ENCODE measurements at regions not wholly inside any gene's neighbourhood (a gene's known extent, or its start where the extent isn't known, plus 50 kb on each side); places are given as distances from the start of the nearest gene placed in this dataset.

- no peaks in the 10 kb centered on the region for H3K9me3 ChIP-seq (ENCODE audit: control insufficient read depth in 2 of 3, low read length in 3 of 3)
- ATAC-seq (no peak), DNase-seq (no peak)
- no peaks in the 10 kb centered on the region for H3K4me1 ChIP-seq (ENCODE audit: control insufficient read depth in 2 of 2, insufficient read depth in 2 of 2, low read length in 2 of 2)
- intact Hi-C loops (cut with micrococcal nuclease): no loop called here
- CTCF ChIA-PET: no interaction called here
- peaks cover 0 to 16% (median 5%) of the 10 kb centered on the region in 11 donors for H3K9me3 Mint-ChIP-seq
- no peaks in the 10 kb centered on the region for H3K27me3 ChIP-seq (ENCODE audit: control insufficient read depth in 2 of 2, insufficient read depth in 2 of 2, low read length in 2 of 2)
- no peak overlapping the region for H3K4me3 ChIP-seq (ENCODE audit: low read length)
- no peak overlapping the region for H3K27ac ChIP-seq (ENCODE audit: low read depth, low read length)
- H3K4me1 Mint-ChIP-seq: no peaks in the 10 kb centered on the region
- H3K36me3 Mint-ChIP-seq: no peaks in the 10 kb centered on the region
- peaks cover 0 to 3% (median 0%) of the 10 kb centered on the region in 5 donors for H3K27me3 Mint-ChIP-seq
- no peak overlapping the region for H3K4me3 Mint-ChIP-seq
- no peaks in the 10 kb centered on the region for H3K36me3 ChIP-seq (ENCODE audit: control insufficient read depth in 2 of 3, insufficient read depth in 3 of 3, low read length in 3 of 3)
- POLR2A ChIA-PET: no interaction called here
- no peak overlapping the region for H3K27ac Mint-ChIP-seq
These were observed 738.2 kb downstream of the COL12A1 start for GRCh38 chr6:74467533-74468215.

- Mint-ChIP-seq H3K9me3 (peaks cover 0 to 16% (median 8%) of the 10 kb centered on the region in 11 donors), H3K36me3 (no peaks in the 10 kb centered on the region), H3K4me1 (no peaks in the 10 kb centered on the region), H3K27ac (no peak overlapping the region), H3K27me3 (peaks cover 0 to 3% (median 0%) of the 10 kb centered on the region in 5 donors), H3K4me3 (no peak overlapping the region)
- intact Hi-C loops (cut with micrococcal nuclease): no loop called here
- Histone ChIP-seq H3K27ac (ENCODE audit: low read depth, low read length) (no peak overlapping the region), H3K36me3 (ENCODE audit: control insufficient read depth in 2 of 3, insufficient read depth in 3 of 3, low read length in 3 of 3) (no peaks in the 10 kb centered on the region), H3K4me1 (ENCODE audit: control insufficient read depth in 2 of 2, insufficient read depth in 2 of 2, low read length in 2 of 2) (no peaks in the 10 kb centered on the region), H3K9me3 (ENCODE audit: control insufficient read depth in 2 of 3, low read length in 3 of 3) (no peaks in the 10 kb centered on the region), H3K27me3 (ENCODE audit: control insufficient read depth in 2 of 2, insufficient read depth in 2 of 2, low read length in 2 of 2) (no peaks in the 10 kb centered on the region), H3K4me3 (ENCODE audit: low read length) (no peak overlapping the region)
- ChIA-PET POLR2A (no interaction called here), CTCF (no interaction called here)
- ATAC-seq: no peak
- DNase-seq: no peak
These were observed 739.3 kb downstream of the COL12A1 start for GRCh38 chr6:74466572-74466971.

- Mint-ChIP-seq H3K4me1 (no peaks in the 10 kb centered on the region), H3K9me3 (peaks cover 0 to 13% (median 5%) of the 10 kb centered on the region in 11 donors), H3K36me3 (no peaks in the 10 kb centered on the region), H3K27ac (no peak overlapping the region), H3K4me3 (no peak overlapping the region), H3K27me3 (no peaks in the 10 kb centered on the region)
- Histone ChIP-seq H3K27ac (ENCODE audit: low read depth, low read length) (no peak overlapping the region), H3K27me3 (ENCODE audit: control insufficient read depth in 2 of 2, insufficient read depth in 2 of 2, low read length in 2 of 2) (no peaks in the 10 kb centered on the region), H3K4me3 (ENCODE audit: low read length) (no peak overlapping the region), H3K4me1 (ENCODE audit: control insufficient read depth in 2 of 2, insufficient read depth in 2 of 2, low read length in 2 of 2) (no peaks in the 10 kb centered on the region), H3K9me3 (ENCODE audit: control insufficient read depth in 2 of 3, low read length in 3 of 3) (no peaks in the 10 kb centered on the region), H3K36me3 (ENCODE audit: control insufficient read depth in 2 of 3, insufficient read depth in 3 of 3, low read length in 3 of 3) (no peaks in the 10 kb centered on the region)
- CTCF ChIA-PET: no interaction called here
- intact Hi-C loops (cut with micrococcal nuclease): no loop called here
- ATAC-seq: no peak
- no peak for DNase-seq
- POLR2A ChIA-PET: no interaction called here
These were observed 746.6 kb downstream of the COL12A1 start for GRCh38 chr6:74459260-74459659.

GRCh38 chr6:74458536-74458935 is 747.3 kb downstream of the COL12A1 start:
- no peak for ATAC-seq
- Histone ChIP-seq H3K4me1 (ENCODE audit: control insufficient read depth in 2 of 2, insufficient read depth in 2 of 2, low read length in 2 of 2) (no peaks in the 10 kb centered on the region), H3K36me3 (ENCODE audit: control insufficient read depth in 2 of 3, insufficient read depth in 3 of 3, low read length in 3 of 3) (no peaks in the 10 kb centered on the region), H3K27me3 (ENCODE audit: control insufficient read depth in 2 of 2, insufficient read depth in 2 of 2, low read length in 2 of 2) (no peaks in the 10 kb centered on the region), H3K9me3 (ENCODE audit: control insufficient read depth in 2 of 3, low read length in 3 of 3) (no peaks in the 10 kb centered on the region), H3K27ac (ENCODE audit: low read depth, low read length) (no peak overlapping the region), H3K4me3 (ENCODE audit: low read length) (no peak overlapping the region)
- Mint-ChIP-seq H3K9me3 (peaks cover 0 to 13% (median 6%) of the 10 kb centered on the region in 11 donors), H3K27me3 (no peaks in the 10 kb centered on the region), H3K36me3 (no peaks in the 10 kb centered on the region), H3K4me3 (no peak overlapping the region), H3K27ac (no peak overlapping the region), H3K4me1 (no peaks in the 10 kb centered on the region)
- intact Hi-C loops (cut with micrococcal nuclease): no loop called here
- ChIA-PET CTCF (no interaction called here), POLR2A (no interaction called here)
- DNase-seq: no peak

- Histone ChIP-seq H3K27me3 (ENCODE audit: control insufficient read depth in 2 of 2, insufficient read depth in 2 of 2, low read length in 2 of 2) (no peaks in the 10 kb centered on the region), H3K4me3 (ENCODE audit: low read length) (no peak overlapping the region), H3K9me3 (ENCODE audit: control insufficient read depth in 2 of 3, low read length in 3 of 3) (no peaks in the 10 kb centered on the region), H3K4me1 (ENCODE audit: control insufficient read depth in 2 of 2, insufficient read depth in 2 of 2, low read length in 2 of 2) (no peaks in the 10 kb centered on the region), H3K27ac (ENCODE audit: low read depth, low read length) (no peak overlapping the region), H3K36me3 (ENCODE audit: control insufficient read depth in 2 of 3, insufficient read depth in 3 of 3, low read length in 3 of 3) (no peaks in the 10 kb centered on the region)
- DNase-seq: no peak
- no peaks in the 10 kb centered on the region for H3K27me3 Mint-ChIP-seq
- no peak for ATAC-seq
- intact Hi-C loops (cut with micrococcal nuclease): no loop called here
- H3K4me3 Mint-ChIP-seq: no peak overlapping the region
- ChIA-PET POLR2A (no interaction called here), CTCF (no interaction called here)
- H3K9me3 Mint-ChIP-seq: peaks cover 0 to 11% (median 5%) of the 10 kb centered on the region in 11 donors
- H3K27ac Mint-ChIP-seq: no peak overlapping the region
- no peaks in the 10 kb centered on the region for H3K4me1 Mint-ChIP-seq
- no peaks in the 10 kb centered on the region for H3K36me3 Mint-ChIP-seq
These were observed 750.1 kb downstream of the COL12A1 start for GRCh38 chr6:74455786-74456185.

- no peak overlapping the region for H3K4me3 ChIP-seq (ENCODE audit: low read length)
- no peak overlapping the region for H3K4me3 Mint-ChIP-seq
- ATAC-seq: no peak
- peaks cover 0 to 11% (median 3%) of the 10 kb centered on the region in 11 donors for H3K9me3 Mint-ChIP-seq
- H3K27me3 ChIP-seq (ENCODE audit: control insufficient read depth in 2 of 2, insufficient read depth in 2 of 2, low read length in 2 of 2): no peaks in the 10 kb centered on the region
- H3K36me3 Mint-ChIP-seq: no peaks in the 10 kb centered on the region
- ChIA-PET CTCF (no interaction called here), POLR2A (no interaction called here)
- no peak for DNase-seq
- H3K4me1 ChIP-seq (ENCODE audit: control insufficient read depth in 2 of 2, insufficient read depth in 2 of 2, low read length in 2 of 2): no peaks in the 10 kb centered on the region
- H3K27ac Mint-ChIP-seq: no peak overlapping the region
- no peaks in the 10 kb centered on the region for H3K27me3 Mint-ChIP-seq
- no peaks in the 10 kb centered on the region for H3K4me1 Mint-ChIP-seq
- H3K27ac ChIP-seq (ENCODE audit: low read depth, low read length): no peak overlapping the region
- H3K36me3 ChIP-seq (ENCODE audit: control insufficient read depth in 2 of 3, insufficient read depth in 3 of 3, low read length in 3 of 3): no peaks in the 10 kb centered on the region
- H3K9me3 ChIP-seq (ENCODE audit: control insufficient read depth in 2 of 3, low read length in 3 of 3): no peaks in the 10 kb centered on the region
- intact Hi-C loops (cut with micrococcal nuclease): no loop called here
These were observed 753.9 kb downstream of the COL12A1 start for GRCh38 chr6:74451953-74452352.

GRCh38 chr6:74448850-74449249 is 752.8 kb downstream of the CD109 start:
- ATAC-seq: no peak
- Mint-ChIP-seq H3K4me1 (no peaks in the 10 kb centered on the region), H3K27me3 (no peaks in the 10 kb centered on the region), H3K36me3 (no peaks in the 10 kb centered on the region), H3K27ac (no peak overlapping the region), H3K9me3 (peaks cover 0 to 7% (median 2%) of the 10 kb centered on the region in 11 donors), H3K4me3 (no peak overlapping the region)
- no peaks in the 10 kb centered on the region for H3K27me3 ChIP-seq (ENCODE audit: control insufficient read depth in 2 of 2, insufficient read depth in 2 of 2, low read length in 2 of 2)
- no peak overlapping the region for H3K4me3 ChIP-seq (ENCODE audit: low read length)
- H3K36me3 ChIP-seq (ENCODE audit: control insufficient read depth in 2 of 3, insufficient read depth in 3 of 3, low read length in 3 of 3): no peaks in the 10 kb centered on the region
- DNase-seq: no peak
- no peaks in the 10 kb centered on the region for H3K9me3 ChIP-seq (ENCODE audit: control insufficient read depth in 2 of 3, low read length in 3 of 3)
- ChIA-PET CTCF (no interaction called here), POLR2A (no interaction called here)
- H3K27ac ChIP-seq (ENCODE audit: low read depth, low read length): no peak overlapping the region
- intact Hi-C loops (cut with micrococcal nuclease): no loop called here
- H3K4me1 ChIP-seq (ENCODE audit: control insufficient read depth in 2 of 2, insufficient read depth in 2 of 2, low read length in 2 of 2): no peaks in the 10 kb centered on the region

All from naive thymus-derived CD4-positive, alpha-beta T cell (primary cell).